ENCODE measurements at regions not wholly inside any gene's neighbourhood (a gene's known extent, or its start where the extent isn't known, plus 50 kb on each side); places are given as distances from the start of the nearest gene placed in this dataset.

DNA sequence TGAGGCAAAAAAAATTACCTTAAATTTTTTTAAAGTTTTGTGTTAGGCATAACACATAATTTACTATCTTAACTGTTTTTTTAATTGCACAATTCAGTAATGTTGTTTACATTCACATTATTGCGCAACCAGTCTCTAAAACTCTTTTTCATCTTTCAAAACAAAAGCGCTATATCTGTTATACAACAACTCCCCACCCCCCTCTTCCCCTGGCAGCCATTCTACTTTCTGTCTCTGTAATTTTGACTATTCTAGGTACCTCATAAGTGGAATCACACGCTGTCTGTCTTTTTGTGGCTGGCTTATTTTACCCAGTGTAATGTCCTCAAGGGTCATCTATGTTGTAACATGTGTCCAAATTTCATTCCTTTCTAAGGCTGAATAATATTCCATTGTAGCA is 241.5 kb upstream of the DMRT1 start:
- H2BK20ac ChIP-seq (ENCODE audit: low read depth, low read length) = no peak overlapping the region
- no peak overlapping the region for H3K4ac ChIP-seq (ENCODE audit: low read depth, low read length)
- ChIA-PET CTCF (interaction anchor here (0.7 kb wide), 1 partner anchor 165 kb away, joined by 3 read pairs; no protein-coding TSS in a partner anchor), POLR2A (ENCODE audit: unreplicated experiment) (no interaction called here)
- no peak overlapping the region for H3K56ac ChIP-seq (ENCODE audit: extremely low read depth, insufficient read depth, low read length)
- no peak for ATAC-seq (ENCODE audit: low read depth)
- no peak overlapping the region for H2BK15ac ChIP-seq (ENCODE audit: low read depth, low read length)
- H3K79me1 ChIP-seq (ENCODE audit: low read depth in 1 of 2, low read length in 2 of 2) = no peaks in the 10 kb centered on the region
- no peak overlapping the region for H4K8ac ChIP-seq (ENCODE audit: low read depth in 2 of 2, low read length in 2 of 2)
- H3K4me1 ChIP-seq (ENCODE audit: control insufficient read depth, insufficient read depth, low read length) = no peaks in the 10 kb centered on the region
- H3K9me3 ChIP-seq (ENCODE audit: control insufficient read depth, insufficient read depth, low read length) = no peaks in the 10 kb centered on the region
- in situ Hi-C loops (cut with MboI; ENCODE audit: low sequenced_read_pairs) = no loop called here
- no peak overlapping the region for H3K23ac ChIP-seq (ENCODE audit: low read depth, low read length)
- no peak overlapping the region for H3K14ac ChIP-seq (replicated peaks; ENCODE audit: low read depth, low read length)
- no peak overlapping the region for H4K5ac ChIP-seq (ENCODE audit: low read depth, low read length)
- WGBS, 2 experiments (ENCODE audit: extremely low coverage in 2 of 2, insufficient read length in 1 of 2) = 83% methylated on average over 1 of the region's 3 CpGs; no CpG with 5 or more reads in 1 of the 2 experiments
- H3K27ac ChIP-seq (ENCODE audit: insufficient read depth, low read length) = no peak overlapping the region
- no peak overlapping the region for H2AK9ac ChIP-seq (replicated peaks; ENCODE audit: low read depth, low read length, poor library complexity)
- TF ChIP-seq CEBPB (IDR thresholded peaks at IDR 0.05; ENCODE audit: low read depth, low read length) = peak; percentile 91
- no peak for TF ChIP-seq BHLHE40 (IDR thresholded peaks at IDR 0.05; ENCODE audit: low read depth, low read length)
- TF ChIP-seq, protein P1, sequence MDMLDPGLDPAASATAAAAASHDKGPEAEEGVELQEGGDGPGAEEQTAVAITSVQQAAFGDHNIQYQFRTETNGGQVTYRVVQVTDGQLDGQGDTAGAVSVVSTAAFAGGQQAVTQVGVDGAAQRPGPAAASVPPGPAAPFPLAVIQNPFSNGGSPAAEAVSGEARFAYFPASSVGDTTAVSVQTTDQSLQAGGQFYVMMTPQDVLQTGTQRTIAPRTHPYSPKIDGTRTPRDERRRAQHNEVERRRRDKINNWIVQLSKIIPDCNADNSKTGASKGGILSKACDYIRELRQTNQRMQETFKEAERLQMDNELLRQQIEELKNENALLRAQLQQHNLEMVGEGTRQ (IDR thresholded peaks at IDR 0.05; ENCODE audit: low read depth, low read length) = no peak
- no peak for TF ChIP-seq MXI1 (IDR thresholded peaks at IDR 0.05; ENCODE audit: borderline replicate concordance, low read depth, low read length)
- H4K91ac ChIP-seq (ENCODE audit: insufficient read depth, low read depth, low read length) = no peak overlapping the region
- no peak overlapping the region for H2BK5ac ChIP-seq (ENCODE audit: low read depth, low read length, poor library complexity, severe bottlenecking)
- no peak overlapping the region for H3K18ac ChIP-seq (ENCODE audit: low read depth, low read length)
- H3K9me1 ChIP-seq (ENCODE audit: insufficient read depth, low read length) = no peaks in the 10 kb centered on the region
- H3K4me2 ChIP-seq (ENCODE audit: low read depth, low read length) = no peak overlapping the region
- H2AFZ ChIP-seq (replicated peaks; ENCODE audit: low read length, poor library complexity) = no peak overlapping the region
- no peaks in the 10 kb centered on the region for H4K20me1 ChIP-seq (ENCODE audit: insufficient read depth, low read length)
- DNase-seq = no peak
- dilution Hi-C loops (cut with HindIII; ENCODE audit: low sequenced_read_pairs, unreplicated experiment) = no loop called here
- no peaks in the 10 kb centered on the region for H3K36me3 ChIP-seq (ENCODE audit: control insufficient read depth, insufficient read depth, low read length)
- no TSS peak for BruUV-seq (replicated peaks)
- H2BK120ac ChIP-seq (ENCODE audit: low read depth, low read length) = no peak overlapping the region
- H3K4me3 ChIP-seq (ENCODE audit: insufficient read depth, low read depth, low read length) = no peak overlapping the region
- no peak overlapping the region for H2AK5ac ChIP-seq (ENCODE audit: low read depth, low read length)
- intact Hi-C loops (cut with micrococcal nuclease) = no loop called here
- H3K27me3 ChIP-seq (ENCODE audit: control insufficient read depth, insufficient read depth, low read length) = peaks cover 8% of the 10 kb centered on the region
- no peak overlapping the region for H3K9ac ChIP-seq (ENCODE audit: low read depth, low read length)

Data from IMR-90 (cell line).